ENCODE measurements at regions not wholly inside any gene's neighbourhood (a gene's known extent, or its start where the extent isn't known, plus 50 kb on each side); places are given as distances from the start of the nearest gene placed in this dataset.

DNA sequence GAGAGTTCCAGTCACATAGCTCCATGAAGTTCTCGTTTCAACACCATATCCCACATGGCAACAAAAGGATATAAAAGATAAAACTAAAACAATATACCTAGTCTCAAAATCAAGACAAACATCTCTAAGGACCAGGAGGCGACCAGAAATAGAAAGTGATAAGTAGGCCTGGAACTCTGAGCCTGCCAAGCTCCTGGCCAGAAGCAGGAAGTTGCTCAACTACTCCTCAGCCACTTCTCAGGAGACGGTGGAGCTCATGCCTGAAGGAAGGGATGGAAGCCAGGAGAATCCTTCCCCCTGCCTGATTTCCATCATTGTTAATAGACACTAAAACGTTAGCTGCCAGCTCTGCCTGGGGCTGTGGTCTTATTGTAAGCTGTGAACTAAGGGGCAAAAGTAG lies 94.7 kb downstream of the DISP1 start:
- peak; percentile 30; the same call in 1 of the 2 replicates for ATAC-seq (ENCODE audit: low read depth)
- no peak overlapping the region for H3K56ac ChIP-seq (ENCODE audit: extremely low read depth, insufficient read depth, low read length)
- no peak overlapping the region for H4K5ac ChIP-seq (ENCODE audit: low read depth, low read length)
- H3K27me3 ChIP-seq (ENCODE audit: control insufficient read depth, insufficient read depth, low read length): no peaks in the 10 kb centered on the region
- peak; percentile 72 for DNase-seq
- no peaks in the 10 kb centered on the region for H4K20me1 ChIP-seq (ENCODE audit: insufficient read depth, low read length)
- TF ChIP-seq CEBPB (IDR thresholded peaks at IDR 0.05; ENCODE audit: low read depth, low read length): peak; percentile 85
- TF ChIP-seq MXI1 (IDR thresholded peaks at IDR 0.05; ENCODE audit: borderline replicate concordance, low read depth, low read length): no peak
- TF ChIP-seq RCOR1 (IDR thresholded peaks at IDR 0.05; ENCODE audit: insufficient replicate concordance, low read length): no peak
- TF ChIP-seq FOS (IDR thresholded peaks at IDR 0.05; ENCODE audit: low read depth, low read length): no peak
- no peak for TF ChIP-seq CHD1 (IDR thresholded peaks at IDR 0.05; ENCODE audit: low read depth, low read length)
- 0 out of 2 replicates have a peak overlapping the region, but pooled peaks have one; percentile 14 for H3K14ac ChIP-seq (replicated peaks; ENCODE audit: low read depth, low read length)
- dilution Hi-C loops (cut with HindIII; ENCODE audit: low sequenced_read_pairs, unreplicated experiment): no loop called here
- no peaks in the 10 kb centered on the region for H3K9me1 ChIP-seq (ENCODE audit: insufficient read depth, low read length)
- no peak overlapping the region for H4K91ac ChIP-seq (ENCODE audit: insufficient read depth, low read depth, low read length)
- no peak overlapping the region for H3K23ac ChIP-seq (ENCODE audit: low read depth, low read length)
- H3K79me1 ChIP-seq (ENCODE audit: low read depth in 1 of 2, low read length in 2 of 2): no peaks in the 10 kb centered on the region
- POLR2A ChIA-PET (ENCODE audit: unreplicated experiment): no interaction called here
- H2BK15ac ChIP-seq (ENCODE audit: low read depth, low read length): no peak overlapping the region
- H3K4ac ChIP-seq (ENCODE audit: low read depth, low read length): peak overlapping the region; percentile 48; the same call in 1 of the 2 replicates
- peak overlapping the region; percentile 56 for H2BK5ac ChIP-seq (ENCODE audit: low read depth, low read length, poor library complexity, severe bottlenecking)
- no peak overlapping the region; the same call in 1 of the 2 replicates for H2BK120ac ChIP-seq (ENCODE audit: low read depth, low read length)
- intact Hi-C loops (cut with micrococcal nuclease): no loop called here
- H2AFZ ChIP-seq (replicated peaks; ENCODE audit: low read length, poor library complexity): peak overlapping the region; percentile 77
- BruUV-seq (replicated peaks): no TSS peak
- no peak overlapping the region for H3K9ac ChIP-seq (ENCODE audit: low read depth, low read length)
- in situ Hi-C loops (cut with MboI; ENCODE audit: low sequenced_read_pairs): no loop called here
- WGBS, 2 experiments (ENCODE audit: extremely low coverage in 2 of 2, insufficient read length in 1 of 2): no CpG with 5 or more reads among the region's 4 CpGs
- no peaks in the 10 kb centered on the region for H3K36me3 ChIP-seq (ENCODE audit: control insufficient read depth, insufficient read depth, low read length)
- H2BK20ac ChIP-seq (ENCODE audit: low read depth, low read length): 0 out of 2 replicates have a peak overlapping the region, but pooled peaks have one; percentile 6
- H4K8ac ChIP-seq (ENCODE audit: low read depth in 2 of 2, low read length in 2 of 2): peak overlapping the region in 1 of 2 experiments; percentile 71; a peak in 2 of 4 replicates
- no peak overlapping the region for H3K4me2 ChIP-seq (ENCODE audit: low read depth, low read length)
- no peak overlapping the region for H2AK9ac ChIP-seq (replicated peaks; ENCODE audit: low read depth, low read length, poor library complexity)
- no peaks in the 10 kb centered on the region for H3K9me3 ChIP-seq (ENCODE audit: control insufficient read depth, insufficient read depth, low read length)
- H3K27ac ChIP-seq (ENCODE audit: insufficient read depth, low read length): no peak overlapping the region
- H3K4me1 ChIP-seq (ENCODE audit: control insufficient read depth, insufficient read depth, low read length): peaks cover 3% of the 10 kb centered on the region; the same call in 1 of the 2 replicates
- H3K4me3 ChIP-seq (ENCODE audit: insufficient read depth, low read depth, low read length): no peak overlapping the region
- CTCF ChIA-PET: interaction anchor here (1.1 kb wide), 1 partner anchor 11 kb away, joined by 3 read pairs; no protein-coding TSS in a partner anchor
- no peak overlapping the region for H3K18ac ChIP-seq (ENCODE audit: low read depth, low read length)
- H2AK5ac ChIP-seq (ENCODE audit: low read depth, low read length): no peak overlapping the region
